Upper lobe of left lung (tissue), 6 donors: ENCODE measurements at regions not wholly inside any gene's neighbourhood (a gene's known extent, or its start where the extent isn't known, plus 50 kb on each side); places are given as distances from the start of the nearest gene placed in this dataset.

Source experiments
- ATAC-seq, 2 donors: fragments of 200-7000 bp; cut with Tn5 transposase; one replicate each; pipeline ENCODE4 v1.9.1; 2022; ENCODE audit warnings: mild to moderate bottlenecking in 2 of 2, moderate library complexity in 2 of 2; ENCODE audit not compliant: low FRiP score in 2 of 2
- DNase-seq, 2 donors: peaks; one replicate each; pipeline ENCODE4 v3.0.0-alpha.2; 2019 to 2020
- H3K27ac ChIP-seq, 4 donors: fragments of 200-600 bp; sonication (generic); one replicate each; pipeline ENCODE4 v1.5.1; 2016 to 2019
- H3K27me3 ChIP-seq, 4 donors: fragments of 200-600 bp; sonication (generic); one replicate each; pipeline ENCODE4 v1.5.1; 2017 to 2019
- H3K36me3 ChIP-seq, 4 donors: fragments of 200-600 bp; sonication (generic); one replicate each; pipeline ENCODE4 v1.5.1; 2016 to 2019
- H3K4me1 ChIP-seq, 4 donors: fragments of 200-600 bp; sonication (generic); one replicate each; pipeline ENCODE4 v1.5.1; 2018 to 2019
- H3K4me3 ChIP-seq, 4 donors: fragments of 200-600 bp; sonication (generic); one replicate each; pipeline ENCODE4 v1.5.1; 2017 to 2019; ENCODE audit warnings: mild to moderate bottlenecking in 2 of 4, moderate library complexity in 1 of 4
- H3K9me3 ChIP-seq, 4 donors: fragments of 200-600 bp; sonication (generic); one replicate each; pipeline ENCODE4 v1.5.1; 2018 to 2019
- CTCF ChIP-seq, 6 experiments: fragments of 450-650 bp in 4 of 6; fragments of 200-600 bp in 2 of 6; sonication (generic) in 2 of 6; IDR thresholded peaks; one replicate each; pipeline ENCODE4 v1.5.1; 2016 to 2019; ENCODE audit warnings: antibody characterized with exemption in 6 of 6
- EP300 ChIP-seq, 4 donors: sonication (generic); formaldehyde crosslinking; IDR thresholded peaks; one replicate each; pipeline ENCODE4 v1.5.1; 2017; ENCODE audit warnings: antibody characterized with exemption in 4 of 4, control low read depth in 2 of 4
- POLR2A ChIP-seq, 4 donors: fragments of 450-650 bp; IDR thresholded peaks; one replicate each; pipeline ENCODE4 v1.5.1; 2016 to 2017; ENCODE audit warnings: antibody characterized with exemption in 4 of 4, mild to moderate bottlenecking in 2 of 4
- POLR2AphosphoS5 ChIP-seq, 2 donors: sonication (generic); formaldehyde crosslinking; IDR thresholded peaks; one replicate each; pipeline ENCODE4 v1.5.1; 2017; ENCODE audit warnings: antibody characterized with exemption in 2 of 2
- WGBS, 2 donors: methylation state at CpG; one replicate each; pipeline ENCODE4 v1.1.5; 2017 to 2018; 5-methylcytosine and 5-hydroxymethylcytosine counted together
- donor health status: DM: no; HTN: no; CAD: no; lungs with moderate emphysema.
- donor health status: DM: no; HTN: yes; CAD: no; lungs with severe emphysema.

GRCh38 chr1:185601189-185601588 is 133.0 kb upstream of the HMCN1 start:
- H3K4me1 ChIP-seq = no peaks in the 10 kb centered on the region
- H3K9me3 ChIP-seq = no peaks in the 10 kb centered on the region
- ATAC-seq = no peak
- H3K36me3 ChIP-seq = no peaks in the 10 kb centered on the region
- no peak overlapping the region for H3K27ac ChIP-seq
- no peak overlapping the region for H3K4me3 ChIP-seq
- DNase-seq = no peak
- 94 to 95% methylated on average over 1 of the region's 1 CpG for WGBS, 2 donors
- no peaks in the 10 kb centered on the region for H3K27me3 ChIP-seq
- TF ChIP-seq POLR2A (IDR thresholded peaks at IDR 0.05) = no peak
- no peak for TF ChIP-seq CTCF (IDR thresholded peaks at IDR 0.05)
- no peak for TF ChIP-seq EP300 (IDR thresholded peaks at IDR 0.05)
- TF ChIP-seq POLR2AphosphoS5 (IDR thresholded peaks at IDR 0.05) = no peak

DNA sequence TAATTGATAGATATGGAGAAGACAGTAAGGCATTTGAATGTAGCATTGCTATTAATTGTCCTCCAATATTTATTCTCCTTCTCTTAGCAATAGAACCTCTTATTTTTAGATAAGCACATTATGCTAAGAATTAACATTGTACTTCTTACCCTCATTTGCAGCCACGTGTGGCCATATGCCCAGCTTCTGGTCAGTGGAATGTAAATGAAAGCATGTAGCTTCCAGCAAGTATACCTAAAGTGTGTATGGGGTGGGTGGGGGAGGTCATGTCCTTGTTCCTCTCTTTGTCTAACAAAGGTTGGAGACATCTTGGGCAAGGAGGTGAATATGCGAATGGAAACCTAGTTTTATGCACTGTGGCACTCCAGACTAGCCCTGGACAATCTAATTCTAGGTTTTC is 133.6 kb upstream of the HMCN1 start:
- no peaks in the 10 kb centered on the region for H3K27me3 ChIP-seq
- no peak for DNase-seq
- TF ChIP-seq CTCF (IDR thresholded peaks at IDR 0.05) (no peak), POLR2AphosphoS5 (IDR thresholded peaks at IDR 0.05) (no peak), POLR2A (IDR thresholded peaks at IDR 0.05) (no peak), EP300 (IDR thresholded peaks at IDR 0.05) (no peak)
- H3K27ac ChIP-seq = no peak overlapping the region
- H3K9me3 ChIP-seq = no peaks in the 10 kb centered on the region
- ATAC-seq = no peak
- WGBS, 2 donors = 56 to 76% methylated on average over 2 of the region's 2 CpGs
- H3K36me3 ChIP-seq = no peaks in the 10 kb centered on the region
- no peaks in the 10 kb centered on the region for H3K4me1 ChIP-seq
- H3K4me3 ChIP-seq = no peak overlapping the region

- ATAC-seq = peak in 1 of 2 donors; percentile 22
- H3K27ac ChIP-seq = no peak overlapping the region
- no peaks in the 10 kb centered on the region for H3K9me3 ChIP-seq
- TF ChIP-seq EP300 (IDR thresholded peaks at IDR 0.05) (no peak), POLR2A (IDR thresholded peaks at IDR 0.05) (no peak), CTCF (IDR thresholded peaks at IDR 0.05) (no peak), POLR2AphosphoS5 (IDR thresholded peaks at IDR 0.05) (no peak)
- WGBS, 2 donors = 43 to 55% methylated on average over 1 of the region's 1 CpG
- no peaks in the 10 kb centered on the region for H3K36me3 ChIP-seq
- DNase-seq = no peak
- H3K4me1 ChIP-seq = peaks cover 0 to 3% (median 0%) of the 10 kb centered on the region in 4 donors
- H3K4me3 ChIP-seq = no peak overlapping the region
- no peaks in the 10 kb centered on the region for H3K27me3 ChIP-seq
These were observed 135.9 kb upstream of the HMCN1 start for GRCh38 chr1:185598332-185598731.

GRCh38 chr1:185595835-185596667 is 138.1 kb upstream of the HMCN1 start:
- DNase-seq = peak in 1 of 2 donors; percentile 37
- no peak overlapping the region for H3K4me3 ChIP-seq
- peak in 1 of 2 donors; percentile 70 for ATAC-seq
- TF ChIP-seq CTCF (IDR thresholded peaks at IDR 0.05) (peak in 5 of 6 experiments; percentile 32 to 53 (median 43)), POLR2A (IDR thresholded peaks at IDR 0.05) (no peak), POLR2AphosphoS5 (IDR thresholded peaks at IDR 0.05) (no peak), EP300 (IDR thresholded peaks at IDR 0.05) (no peak)
- no peaks in the 10 kb centered on the region for H3K36me3 ChIP-seq
- no peaks in the 10 kb centered on the region for H3K27me3 ChIP-seq
- H3K4me1 ChIP-seq = peaks cover 0 to 3% (median 0%) of the 10 kb centered on the region in 4 donors
- H3K9me3 ChIP-seq = no peaks in the 10 kb centered on the region
- H3K27ac ChIP-seq = no peak overlapping the region
- WGBS, 2 donors = 68 to 70% methylated on average over 3 of the region's 3 CpGs
